ENCODE measurements at regions not wholly inside any gene's neighbourhood (a gene's known extent, or its start where the extent isn't known, plus 50 kb on each side); places are given as distances from the start of the nearest gene placed in this dataset.

DNA sequence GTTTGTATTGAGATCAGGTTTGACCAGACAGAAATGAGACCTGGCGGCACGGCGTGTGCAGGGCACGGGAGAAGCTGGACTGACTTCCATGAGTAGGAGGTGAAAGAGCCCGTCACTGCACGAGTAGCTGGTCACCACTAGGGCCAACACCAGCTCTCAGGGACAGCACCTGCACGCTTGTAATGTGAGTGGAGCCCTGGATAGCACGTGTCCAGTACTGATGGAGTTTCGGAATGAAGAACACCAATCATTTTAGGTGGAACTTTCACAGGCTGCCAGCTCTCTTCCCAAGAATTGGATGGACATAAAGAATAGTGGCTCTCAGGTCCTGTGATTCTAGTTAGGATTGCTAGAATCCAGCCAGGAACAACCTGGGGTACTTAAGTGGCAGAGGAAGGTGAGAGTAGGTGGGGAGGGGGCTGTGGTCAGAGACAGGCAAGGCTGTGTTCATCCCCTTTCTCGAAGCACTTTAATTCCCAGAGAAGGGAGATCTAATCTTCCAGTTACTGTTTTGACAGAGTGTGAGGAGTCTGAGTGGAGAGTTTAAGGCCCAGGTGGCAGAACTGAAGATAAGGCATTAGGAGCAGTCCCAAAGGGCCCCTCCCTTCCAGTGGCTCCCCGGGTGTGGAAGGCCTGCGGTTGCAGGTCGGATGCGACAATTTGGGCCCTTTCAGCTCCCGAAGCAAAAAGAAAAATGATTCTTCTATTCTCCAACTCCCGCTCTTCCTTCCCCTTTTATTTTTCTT is 314.8 kb downstream of the QKI start (continued):
- TF ChIP-seq BRF2 (IDR thresholded peaks at IDR 0.05; ENCODE audit: borderline replicate concordance, insufficient read depth, insufficient read length): no peak
- TF ChIP-seq ZNF175 (CRISPR knock-in tag; IDR thresholded peaks at IDR 0.05; ENCODE audit: low read depth): no peak
- no peak for TF ChIP-seq CCNT2 (IDR thresholded peaks at IDR 0.05; ENCODE audit: borderline replicate concordance, extremely low read depth, insufficient read length, low read depth, low read length)
- 0 out of 2 replicates have a peak, but pooled peaks have one; percentile 37 for TF ChIP-seq XRCC5 (IDR thresholded peaks at IDR 0.05; ENCODE audit: low read depth, low read length)
- TF ChIP-seq PCBP2 (IDR thresholded peaks at IDR 0.05; ENCODE audit: low read depth, low read length, poor library complexity, severe bottlenecking): no peak
- no peak for TF ChIP-seq KDM4B (IDR thresholded peaks at IDR 0.05; ENCODE audit: borderline replicate concordance in 2 of 2, low read depth in 1 of 2)
- no peak for TF ChIP-seq SIX5 (IDR thresholded peaks at IDR 0.05; ENCODE audit: borderline replicate concordance in 1 of 2, insufficient read depth in 1 of 2, low read depth in 1 of 2, low read length in 2 of 2)
- no peak for TF ChIP-seq LEF1 (IDR thresholded peaks at IDR 0.05)
- no peak for TF ChIP-seq SMARCB1 (IDR thresholded peaks at IDR 0.05; ENCODE audit: insufficient read length, low read depth)
- no peak for TF ChIP-seq GATAD2B (IDR thresholded peaks at IDR 0.05; ENCODE audit: borderline replicate concordance)
- TF ChIP-seq, protein P1, sequence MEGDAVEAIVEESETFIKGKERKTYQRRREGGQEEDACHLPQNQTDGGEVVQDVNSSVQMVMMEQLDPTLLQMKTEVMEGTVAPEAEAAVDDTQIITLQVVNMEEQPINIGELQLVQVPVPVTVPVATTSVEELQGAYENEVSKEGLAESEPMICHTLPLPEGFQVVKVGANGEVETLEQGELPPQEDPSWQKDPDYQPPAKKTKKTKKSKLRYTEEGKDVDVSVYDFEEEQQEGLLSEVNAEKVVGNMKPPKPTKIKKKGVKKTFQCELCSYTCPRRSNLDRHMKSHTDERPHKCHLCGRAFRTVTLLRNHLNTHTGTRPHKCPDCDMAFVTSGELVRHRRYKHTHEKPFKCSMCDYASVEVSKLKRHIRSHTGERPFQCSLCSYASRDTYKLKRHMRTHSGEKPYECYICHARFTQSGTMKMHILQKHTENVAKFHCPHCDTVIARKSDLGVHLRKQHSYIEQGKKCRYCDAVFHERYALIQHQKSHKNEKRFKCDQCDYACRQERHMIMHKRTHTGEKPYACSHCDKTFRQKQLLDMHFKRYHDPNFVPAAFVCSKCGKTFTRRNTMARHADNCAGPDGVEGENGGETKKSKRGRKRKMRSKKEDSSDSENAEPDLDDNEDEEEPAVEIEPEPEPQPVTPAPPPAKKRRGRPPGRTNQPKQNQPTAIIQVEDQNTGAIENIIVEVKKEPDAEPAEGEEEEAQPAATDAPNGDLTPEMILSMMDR (IDR thresholded peaks at IDR 0.05 in 2 of 3, conservative IDR thresholded peaks at IDR 0.05 in 1 of 3; ENCODE audit: insufficient read depth in 2 of 3, low read depth in 1 of 3, low read length in 3 of 3): peak in 1 of 3 experiments; percentile 35; a peak in 1 of 6 replicates
- 0 out of 2 replicates have a peak, but pooled peaks have one; percentile 40 for TF ChIP-seq ZEB2 (IDR thresholded peaks at IDR 0.05)
- peak; percentile 70 for TF ChIP-seq ARID1B (IDR thresholded peaks at IDR 0.05)
- TF ChIP-seq AFF1 (IDR thresholded peaks at IDR 0.05; ENCODE audit: low read depth in 1 of 2, partially characterized antibody in 2 of 2): no peak
- peak; percentile 35; the same call in 1 of the 2 replicates for TF ChIP-seq SMARCE1 (IDR thresholded peaks at IDR 0.05)
- TF ChIP-seq NFE2 (IDR thresholded peaks at IDR 0.05; ENCODE audit: low read depth): no peak
- TF ChIP-seq, protein P2, sequence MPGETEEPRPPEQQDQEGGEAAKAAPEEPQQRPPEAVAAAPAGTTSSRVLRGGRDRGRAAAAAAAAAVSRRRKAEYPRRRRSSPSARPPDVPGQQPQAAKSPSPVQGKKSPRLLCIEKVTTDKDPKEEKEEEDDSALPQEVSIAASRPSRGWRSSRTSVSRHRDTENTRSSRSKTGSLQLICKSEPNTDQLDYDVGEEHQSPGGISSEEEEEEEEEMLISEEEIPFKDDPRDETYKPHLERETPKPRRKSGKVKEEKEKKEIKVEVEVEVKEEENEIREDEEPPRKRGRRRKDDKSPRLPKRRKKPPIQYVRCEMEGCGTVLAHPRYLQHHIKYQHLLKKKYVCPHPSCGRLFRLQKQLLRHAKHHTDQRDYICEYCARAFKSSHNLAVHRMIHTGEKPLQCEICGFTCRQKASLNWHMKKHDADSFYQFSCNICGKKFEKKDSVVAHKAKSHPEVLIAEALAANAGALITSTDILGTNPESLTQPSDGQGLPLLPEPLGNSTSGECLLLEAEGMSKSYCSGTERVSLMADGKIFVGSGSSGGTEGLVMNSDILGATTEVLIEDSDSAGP (CRISPR knock-in tag; IDR thresholded peaks at IDR 0.05): no peak

Measured in K562 (cell line).